HCT116 (cell line): ENCODE measurements at regions not wholly inside any gene's neighbourhood (a gene's known extent, or its start where the extent isn't known, plus 50 kb on each side); places are given as distances from the start of the nearest gene placed in this dataset.

ENCODE experiments used
- ATAC-seq: fragments of 200-7000 bp; cut with Tn5 transposase; 2 replicates; pipeline ENCODE4 v1.9.1; 2020; ENCODE audit warnings: mild to moderate bottlenecking, moderate library complexity
- BruUV-seq: library from RNA; stranded (reverse); fragments of 400-500 nt; replicated peaks from 2 replicates; lab custom pipeline; 2021; lab: Mats Ljungman, UMichigan
- CTCF ChIA-PET: fragments of 300-600 bp; sonication (Branson Sonifier 250); formaldehyde crosslinking; loops from one replicate; lab custom pipeline; 2021; ENCODE audit warnings: antibody characterized with exemption; lab: Charles Lee
- POLR2A ChIA-PET: fragments of 300-600, 350-600 bp; sonication (Branson Sonifier 250); formaldehyde crosslinking; loops from one replicate; lab custom pipeline; 2021; ENCODE audit warnings: antibody characterized with exemption; lab: Charles Lee
- RAD21 ChIA-PET, 2 experiments: fragments of 300-600 bp; sonication (Branson Sonifier 250); formaldehyde crosslinking; loops; one replicate each; lab custom pipeline; 2023; ENCODE audit warnings: low total read pairs in 2 of 2; ENCODE audit not compliant: uncharacterized antibody in 2 of 2, unreplicated experiment in 2 of 2, low non-redundant PET in 1 of 2; lab: Charles Lee
- DNase-seq: peaks from one replicate; pipeline ENCODE4 v3.0.0-alpha.2; 2010; ENCODE audit warnings: low read depth, low spot score
- H2AFZ ChIP-seq: fragments of 200-600 bp; shearing (Covaris generic), sonication (generic); 2 replicates; pipeline ENCODE4 v1.6.1; 2017; ENCODE audit warnings: low read depth, mixed run types, mixed read lengths, antibody characterized with exemption, low read length; ENCODE audit not compliant: poor library complexity, severe bottlenecking
- H3K27ac ChIP-seq: 2 replicates; pipeline ENCODE4 v1.5.1; 2012; ENCODE audit warnings: low read depth, low read length
- H3K27me3 ChIP-seq: fragments of 200-600 bp; sonication (generic); 2 replicates; pipeline ENCODE4 v1.6.1; 2016; ENCODE audit warnings: mixed run types, low read length, mixed read lengths; ENCODE audit not compliant: insufficient read depth
- H3K36me3 ChIP-seq, 2 experiments: fragments of 200-500 bp in 1 of 2; fragments of 200-600 bp in 1 of 2; sonication (Bioruptor generic) in 1 of 2; sonication (generic) in 1 of 2; 2 replicates each; pipeline versions ENCODE4 v1.5.1 to v1.6.1; 2014 to 2016; ENCODE audit warnings: low read length in 2 of 2, inconsistent platforms in 1 of 2, mixed read lengths in 1 of 2, mixed run types in 1 of 2; ENCODE audit not compliant: insufficient read depth in 2 of 2, control insufficient read depth in 1 of 2
- H3K4me1 ChIP-seq, 2 experiments: fragments of 200-600 bp in 1 of 2; sonication (generic) in 1 of 2; 2 replicates each; pipeline versions ENCODE4 v1.5.1 to v1.6.1; 2012 to 2017; ENCODE audit warnings: low read length in 2 of 2, inconsistent platforms in 1 of 2, mild to moderate bottlenecking in 1 of 2, mixed read lengths in 1 of 2, mixed run types in 1 of 2, moderate library complexity in 1 of 2; ENCODE audit not compliant: insufficient read depth in 2 of 2, control insufficient read depth in 1 of 2
- H3K4me2 ChIP-seq: fragments of 200-600 bp; sonication (generic); 2 replicates; pipeline ENCODE4 v1.6.1; 2017; ENCODE audit warnings: mixed run types, low read length, mixed read lengths
- H3K4me3 ChIP-seq, 2 experiments: fragments of 200-600 bp in 1 of 2; sonication (generic) in 1 of 2; replicated peaks in 1 of 2; 2 replicates each; pipeline ENCODE4 v1.5.1; 2011 to 2016; ENCODE audit warnings: low read length in 2 of 2, control low read depth in 1 of 2, low read depth in 1 of 2, mild to moderate bottlenecking in 1 of 2, mixed read lengths in 1 of 2, mixed run types in 1 of 2
- H3K79me2 ChIP-seq: fragments of 200-600 bp; sonication (generic); 2 replicates; pipeline ENCODE4 v1.6.1; 2017; ENCODE audit warnings: mild to moderate bottlenecking, mixed run types, low read length, moderate library complexity, mixed read lengths; ENCODE audit not compliant: insufficient read depth
- H3K9ac ChIP-seq: fragments of 200-600 bp; sonication (generic); 2 replicates; pipeline ENCODE4 v1.6.1; 2016; ENCODE audit warnings: low read length, mixed read lengths
- H3K9me2 ChIP-seq: fragments of 200-600 bp; sonication (generic), shearing (Covaris generic); 2 replicates; pipeline ENCODE4 v1.6.1; 2017; ENCODE audit warnings: mixed run types, mild to moderate bottlenecking, moderate library complexity; ENCODE audit not compliant: insufficient read depth
- H3K9me3 ChIP-seq, 2 experiments: fragments of 200-500 bp in 1 of 2; fragments of 200-600 bp in 1 of 2; sonication (Bioruptor generic) in 1 of 2; sonication (generic) in 1 of 2; 2 replicates each; pipeline ENCODE4 v1.6.1; 2014 to 2017; ENCODE audit warnings: low read length in 2 of 2, mixed read lengths in 2 of 2, inconsistent platforms in 1 of 2, low read depth in 1 of 2, mild to moderate bottlenecking in 1 of 2, mixed run types in 1 of 2, moderate library complexity in 1 of 2; ENCODE audit not compliant: control insufficient read depth in 1 of 2, insufficient read depth in 1 of 2
- H4K20me1 ChIP-seq: fragments of 200-600 bp; sonication (generic), shearing (Covaris generic); 2 replicates; pipeline ENCODE4 v1.6.1; 2017; ENCODE audit warnings: mixed run types, mild to moderate bottlenecking, moderate library complexity; ENCODE audit not compliant: insufficient read depth
- CBX3 ChIP-seq: IDR thresholded peaks from 2 replicates; pipeline ENCODE4 v1.6.1; 2012; ENCODE audit warnings: low read depth
- EGR1 ChIP-seq: IDR thresholded peaks from 2 replicates; pipeline ENCODE4 v1.6.1; 2012; ENCODE audit warnings: low read depth
- ELF1 ChIP-seq: IDR thresholded peaks from 2 replicates; pipeline ENCODE4 v1.6.1; 2012; ENCODE audit warnings: low read depth, borderline replicate concordance
- EZH2 ChIP-seq: fragments of 200-600 bp; sonication (generic); IDR thresholded peaks from 2 replicates; pipeline ENCODE4 v1.6.1; 2017; ENCODE audit warnings: antibody characterized with exemption, mixed run types
- EZH2phosphoT487 ChIP-seq: fragments of 200-600 bp; IDR thresholded peaks from 2 replicates; pipeline ENCODE4 v1.6.1; 2018; ENCODE audit warnings: antibody characterized with exemption, borderline replicate concordance
- FOSL1 ChIP-seq: IDR thresholded peaks from 2 replicates; pipeline ENCODE4 v1.6.1; 2012; ENCODE audit warnings: low read depth
- POLR2A ChIP-seq: IDR thresholded peaks from 2 replicates; pipeline ENCODE4 v1.7.0; 2011; ENCODE audit warnings: borderline replicate concordance; ENCODE audit not compliant: insufficient read depth, insufficient read length; ENCODE audit errors: extremely low read depth
- POLR2AphosphoS5 ChIP-seq: IDR thresholded peaks from 2 replicates; pipeline ENCODE4 v1.6.1; 2011; ENCODE audit warnings: mild to moderate bottlenecking, low read depth, low read length, moderate library complexity
- SRF ChIP-seq: IDR thresholded peaks from 2 replicates; pipeline ENCODE4 v1.6.1; 2012; ENCODE audit warnings: low read depth
- TCF7L2 ChIP-seq: IDR thresholded peaks from 2 replicates; pipeline ENCODE4 v1.7.0; 2011; ENCODE audit warnings: borderline replicate concordance, inconsistent platforms; ENCODE audit not compliant: insufficient read depth, insufficient read length; ENCODE audit errors: extremely low read depth
- ZFX ChIP-seq: fragments of 450-650 bp; IDR thresholded peaks from 2 replicates; pipeline ENCODE4 v1.6.1; 2017
- ZNF274 ChIP-seq: fragments of 200-500 bp; sonication (Bioruptor generic); IDR thresholded peaks from 2 replicates; pipeline ENCODE4 v1.6.1; 2014; ENCODE audit warnings: mild to moderate bottlenecking, low read depth, low read length, inconsistent platforms
- intact Hi-C: fragments of 100-400 bp; cut with micrococcal nuclease; formaldehyde crosslinking; loops from 2 replicates; pipeline ENCODE4 v1.10.0; 2022
- TF ChIP-seq, protein P1 (sequence below): IDR thresholded peaks from 2 replicates; pipeline ENCODE4 v1.6.1; 2012
- TF ChIP-seq, protein P2 (sequence below): IDR thresholded peaks from 2 replicates; pipeline ENCODE4 v1.6.1; 2011; ENCODE audit warnings: mild to moderate bottlenecking, low read length, moderate library complexity; ENCODE audit not compliant: insufficient replicate concordance; ENCODE audit errors: extremely low read depth

DNA sequence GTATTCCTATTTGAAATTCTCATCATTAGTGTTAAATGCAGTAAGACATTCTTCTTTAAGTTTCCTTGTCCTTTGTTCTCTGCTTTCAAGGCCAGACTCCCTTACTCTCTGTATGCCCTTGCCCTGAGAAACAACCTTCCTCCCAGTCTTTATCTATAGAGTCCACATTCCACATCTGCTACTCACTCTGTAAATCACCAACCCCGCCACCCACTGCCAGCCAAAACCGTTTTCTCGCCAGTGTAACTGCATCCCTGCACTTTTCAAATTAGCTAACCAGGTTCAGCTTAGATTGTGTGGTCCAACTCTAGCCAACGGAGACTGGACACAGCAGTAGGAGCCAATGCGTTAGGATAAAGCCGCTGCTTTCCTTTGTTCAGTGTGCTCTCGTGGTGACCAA is 402.4 kb upstream of the PDZRN3 start:
- no peaks in the 10 kb centered on the region for H3K9me2 ChIP-seq
- H3K36me3 ChIP-seq, result no peaks in the 10 kb centered on the region
- H2AFZ ChIP-seq, result no peak overlapping the region
- DNase-seq (no peak), ATAC-seq (no peak)
- ChIA-PET POLR2A (no interaction called here), RAD21 (no interaction called here), CTCF (no interaction called here)
- BruUV-seq, result no TSS peak
- no peak overlapping the region for H3K9ac ChIP-seq
- no peaks in the 10 kb centered on the region for H3K79me2 ChIP-seq
- H3K27ac ChIP-seq, result no peak overlapping the region
- H3K4me2 ChIP-seq, result no peak overlapping the region
- H4K20me1 ChIP-seq, result no peaks in the 10 kb centered on the region
- no peaks in the 10 kb centered on the region for H3K27me3 ChIP-seq
- peaks cover 8 to 45% of the 10 kb centered on the region in 2 experiments; a peak in 3 of 4 replicates for H3K9me3 ChIP-seq
- intact Hi-C loops, result no loop called here
- TF ChIP-seq SRF, result no peak
- no peak for TF ChIP-seq POLR2AphosphoS5
- no peak for TF ChIP-seq EZH2
- TF ChIP-seq, protein P1, sequence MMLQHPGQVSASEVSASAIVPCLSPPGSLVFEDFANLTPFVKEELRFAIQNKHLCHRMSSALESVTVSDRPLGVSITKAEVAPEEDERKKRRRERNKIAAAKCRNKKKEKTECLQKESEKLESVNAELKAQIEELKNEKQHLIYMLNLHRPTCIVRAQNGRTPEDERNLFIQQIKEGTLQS, result no peak
- TF ChIP-seq ZNF274, result no peak
- no peak for TF ChIP-seq CBX3
- no peak for TF ChIP-seq TCF7L2
- no peak for TF ChIP-seq ZFX
- TF ChIP-seq ELF1, result no peak
- no peak for TF ChIP-seq POLR2A
- TF ChIP-seq EZH2phosphoT487, result no peak
- TF ChIP-seq, protein P2, sequence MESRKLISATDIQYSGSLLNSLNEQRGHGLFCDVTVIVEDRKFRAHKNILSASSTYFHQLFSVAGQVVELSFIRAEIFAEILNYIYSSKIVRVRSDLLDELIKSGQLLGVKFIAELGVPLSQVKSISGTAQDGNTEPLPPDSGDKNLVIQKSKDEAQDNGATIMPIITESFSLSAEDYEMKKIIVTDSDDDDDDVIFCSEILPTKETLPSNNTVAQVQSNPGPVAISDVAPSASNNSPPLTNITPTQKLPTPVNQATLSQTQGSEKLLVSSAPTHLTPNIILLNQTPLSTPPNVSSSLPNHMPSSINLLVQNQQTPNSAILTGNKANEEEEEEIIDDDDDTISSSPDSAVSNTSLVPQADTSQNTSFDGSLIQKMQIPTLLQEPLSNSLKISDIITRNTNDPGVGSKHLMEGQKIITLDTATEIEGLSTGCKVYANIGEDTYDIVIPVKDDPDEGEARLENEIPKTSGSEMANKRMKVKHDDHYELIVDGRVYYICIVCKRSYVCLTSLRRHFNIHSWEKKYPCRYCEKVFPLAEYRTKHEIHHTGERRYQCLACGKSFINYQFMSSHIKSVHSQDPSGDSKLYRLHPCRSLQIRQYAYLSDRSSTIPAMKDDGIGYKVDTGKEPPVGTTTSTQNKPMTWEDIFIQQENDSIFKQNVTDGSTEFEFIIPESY, result no peak
- TF ChIP-seq FOSL1, result no peak
- TF ChIP-seq EGR1, result no peak
- no peaks in the 10 kb centered on the region for H3K4me1 ChIP-seq
- no peak overlapping the region for H3K4me3 ChIP-seq
